ENCODE measurements at regions not wholly inside any gene's neighbourhood (a gene's known extent, or its start where the extent isn't known, plus 50 kb on each side); places are given as distances from the start of the nearest gene placed in this dataset.

- CTCF ChIA-PET: no interaction called here
- no peak overlapping the region for H3K27ac Mint-ChIP-seq
- intact Hi-C loops (cut with micrococcal nuclease): no loop called here
- no peak for TF ChIP-seq CTCF (IDR thresholded peaks at IDR 0.05)
- H3K4me3 Mint-ChIP-seq: no peak overlapping the region
- H3K36me3 Mint-ChIP-seq (ENCODE audit: low read depth): no peaks in the 10 kb centered on the region
- ATAC-seq (ENCODE audit: low read depth) (no peak), DNase-seq (no peak)
- no peaks in the 10 kb centered on the region for H3K4me1 Mint-ChIP-seq
- POLR2A ChIA-PET: no interaction called here
- H3K9me3 Mint-ChIP-seq: peaks cover 16% of the 10 kb centered on the region
- H3K27me3 Mint-ChIP-seq: no peaks in the 10 kb centered on the region
Measured at GRCh38 chr16:64445649-64446048, 676.2 kb downstream of the CDH11 start.

GRCh38 chr16:64445245-64445644, 676.6 kb downstream of the CDH11 start:
- Mint-ChIP-seq H3K9me3 (peaks cover 16% of the 10 kb centered on the region), H3K4me3 (no peak overlapping the region), H3K27ac (no peak overlapping the region), H3K36me3 (ENCODE audit: low read depth) (no peaks in the 10 kb centered on the region), H3K4me1 (no peaks in the 10 kb centered on the region), H3K27me3 (no peaks in the 10 kb centered on the region)
- intact Hi-C loops (cut with micrococcal nuclease): no loop called here
- ATAC-seq (ENCODE audit: low read depth): no peak
- DNase-seq: no peak
- ChIA-PET CTCF (no interaction called here), POLR2A (no interaction called here)
- no peak for TF ChIP-seq CTCF (IDR thresholded peaks at IDR 0.05)

- H3K36me3 Mint-ChIP-seq (ENCODE audit: low read depth): no peaks in the 10 kb centered on the region
- POLR2A ChIA-PET: no interaction called here
- H3K4me1 Mint-ChIP-seq: no peaks in the 10 kb centered on the region
- H3K4me3 Mint-ChIP-seq: no peak overlapping the region
- TF ChIP-seq CTCF (IDR thresholded peaks at IDR 0.05): no peak
- intact Hi-C loops (cut with micrococcal nuclease): no loop called here
- H3K9me3 Mint-ChIP-seq: peaks cover 3% of the 10 kb centered on the region
- DNase-seq (no peak), ATAC-seq (ENCODE audit: low read depth) (no peak)
- no peaks in the 10 kb centered on the region for H3K27me3 Mint-ChIP-seq
- H3K27ac Mint-ChIP-seq: no peak overlapping the region
- CTCF ChIA-PET: no interaction called here
Measured at GRCh38 chr16:64440421-64440831, 681.4 kb downstream of the CDH11 start.

GRCh38 chr16:64440005-64440404, 681.9 kb downstream of the CDH11 start:
- no peak overlapping the region for H3K4me3 Mint-ChIP-seq
- no peaks in the 10 kb centered on the region for H3K27me3 Mint-ChIP-seq
- peaks cover 3% of the 10 kb centered on the region for H3K9me3 Mint-ChIP-seq
- H3K4me1 Mint-ChIP-seq: no peaks in the 10 kb centered on the region
- CTCF ChIA-PET: no interaction called here
- H3K27ac Mint-ChIP-seq: no peak overlapping the region
- no peak for TF ChIP-seq CTCF (IDR thresholded peaks at IDR 0.05)
- no peaks in the 10 kb centered on the region for H3K36me3 Mint-ChIP-seq (ENCODE audit: low read depth)
- ATAC-seq (ENCODE audit: low read depth) (no peak), DNase-seq (no peak)
- intact Hi-C loops (cut with micrococcal nuclease): no loop called here
- POLR2A ChIA-PET: no interaction called here

- ATAC-seq (ENCODE audit: low read depth): no peak
- TF ChIP-seq CTCF (IDR thresholded peaks at IDR 0.05): no peak
- intact Hi-C loops (cut with micrococcal nuclease): no loop called here
- ChIA-PET CTCF (no interaction called here), POLR2A (no interaction called here)
- H3K36me3 Mint-ChIP-seq (ENCODE audit: low read depth): no peaks in the 10 kb centered on the region
- H3K27me3 Mint-ChIP-seq: no peaks in the 10 kb centered on the region
- DNase-seq: no peak
- H3K4me1 Mint-ChIP-seq: no peaks in the 10 kb centered on the region
- peaks cover 7% of the 10 kb centered on the region for H3K9me3 Mint-ChIP-seq
- no peak overlapping the region for H3K4me3 Mint-ChIP-seq
- no peak overlapping the region for H3K27ac Mint-ChIP-seq
Measured at GRCh38 chr16:64437706-64438324, 684.0 kb downstream of the CDH11 start.

Measured in activated B cell treated with CpG ODN at 0.5 μM for 24 hours (primary cell).